Body of pancreas (tissue), 4 donors: ENCODE measurements at regions not wholly inside any gene's neighbourhood (a gene's known extent, or its start where the extent isn't known, plus 50 kb on each side); places are given as distances from the start of the nearest gene placed in this dataset.
A peak's percentile ranks its signal among the peaks of the same experiment; 100 is the strongest.
"Not testable (repeated sequence)": the region's sequence is repeated elsewhere in the genome, so short reads cannot be mapped to it uniquely, and the experiment has no call there.

Source experiments
- ATAC-seq: fragments of 150-250 bp; one replicate; pipeline ENCODE4 v1.9.1; 2016
- DNase-seq, 4 donors: peaks; one replicate each; pipeline ENCODE4 v3.0.0-alpha.2; 2019
- H3K27ac ChIP-seq, 4 donors: fragments of 200-600 bp; sonication (generic); 1 replicate in 3 of 4; 2 replicates in 1 of 4; pipeline versions ENCODE4 v1.5.1 to v1.6.1; 2016 to 2019; ENCODE audit warnings: mild to moderate bottlenecking in 1 of 4, mixed read lengths in 1 of 4, moderate library complexity in 1 of 4
- H3K27me3 ChIP-seq, 2 donors: fragments of 200-600 bp; sonication (generic); one replicate each; pipeline ENCODE4 v1.6.0; 2016; ENCODE audit warnings: mild to moderate bottlenecking in 1 of 2
- H3K36me3 ChIP-seq, 2 donors: fragments of 200-600 bp; sonication (generic); replicated peaks in 1 of 2; 2 replicates each; pipeline ENCODE4 v1.5.1; 2016; ENCODE audit warnings: low read depth in 2 of 2; ENCODE audit not compliant: insufficient read depth in 1 of 2
- H3K4me1 ChIP-seq: fragments of 200-600 bp; sonication (generic); one replicate; pipeline ENCODE4 v1.6.0; 2016
- H3K4me3 ChIP-seq, 2 donors: fragments of 200-600 bp; sonication (generic); 1 replicate in 1 of 2; 2 replicates in 1 of 2; pipeline ENCODE4 v1.5.1; 2016 to 2019
- H3K9me3 ChIP-seq, 3 donors: fragments of 200-600 bp; sonication (generic); 1 replicate in 2 of 3; 2 replicates in 1 of 3; pipeline ENCODE4 v1.5.1; 2016
- CTCF ChIP-seq, 7 experiments: fragments of 450-650 bp in 4 of 7; fragments of 200-600 bp in 3 of 7; sonication (generic) in 3 of 7; IDR thresholded peaks; one replicate each; pipeline ENCODE4 v1.5.1; 2016 to 2019; ENCODE audit warnings: antibody characterized with exemption in 7 of 7
- POLR2A ChIP-seq, 3 donors: fragments of 450-650 bp; IDR thresholded peaks; one replicate each; pipeline ENCODE4 v1.6.1; 2016; ENCODE audit warnings: antibody characterized with exemption in 3 of 3, mild to moderate bottlenecking in 2 of 3
- WGBS, 2 donors: methylation state at CpG; one replicate each; pipeline ENCODE4 v1.1.5; 2017; 5-methylcytosine and 5-hydroxymethylcytosine counted together
- intact Hi-C: fragments of 100-400 bp; cut with DNase I; formaldehyde crosslinking; loops from one replicate; pipeline ENCODE4 v1.15.1; 2023

- Histone ChIP-seq H3K36me3 (no peaks in the 10 kb centered on the region), H3K27me3 (no peaks in the 10 kb centered on the region), H3K4me3 (no peak overlapping the region), H3K9me3 (no peaks in the 10 kb centered on the region), H3K4me1 (peaks cover 26% of the 10 kb centered on the region), H3K27ac (peak overlapping the region in 2 of 4 donors; percentile 21 to 23)
- TF ChIP-seq CTCF (IDR thresholded peaks at IDR 0.05) (no peak), POLR2A (IDR thresholded peaks at IDR 0.05) (no peak)
- peak; percentile 60 for ATAC-seq
- WGBS, 2 donors, result 18 to 28% methylated on average over 3 of the region's 3 CpGs
- intact Hi-C loops, result no loop called here
- peak in 1 of 4 donors; percentile 21 for DNase-seq
These were observed 457.2 kb upstream of the RUNX1 start for GRCh38 chr21:35506352-35506751.

DNA sequence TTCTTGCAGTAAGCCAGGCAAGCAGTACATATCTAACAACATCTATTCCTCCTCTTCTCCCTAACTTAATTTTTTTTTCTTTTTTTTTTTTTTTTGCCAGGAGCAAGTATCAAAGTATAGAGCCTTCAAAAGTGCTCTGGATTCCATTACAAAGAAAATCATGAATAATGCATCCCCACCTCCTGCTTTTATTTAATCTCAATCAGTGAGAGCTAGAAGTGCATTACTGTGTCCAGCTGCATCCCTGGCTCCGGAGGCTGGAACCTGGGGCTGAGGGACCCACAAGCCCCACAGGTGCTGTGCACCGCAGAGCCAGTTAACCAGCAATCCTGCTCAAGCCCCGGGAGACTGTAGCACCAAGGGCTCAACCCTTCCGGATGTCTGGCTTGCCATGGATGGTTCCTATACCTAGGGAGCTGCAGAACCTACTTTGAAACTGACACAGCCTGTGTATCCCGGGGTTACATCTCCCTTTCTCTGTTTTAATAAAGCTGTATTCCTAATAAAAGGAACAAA, 455.9 kb upstream of the RUNX1 start:
- 87 to 89% methylated on average over 5 of the region's 5 CpGs for WGBS, 2 donors
- intact Hi-C loops, result no loop called here
- Histone ChIP-seq H3K27me3 (no peaks in the 10 kb centered on the region), H3K4me1 (peaks cover 26% of the 10 kb centered on the region), H3K9me3 (no peaks in the 10 kb centered on the region), H3K36me3 (no peaks in the 10 kb centered on the region), H3K4me3 (no peak overlapping the region), H3K27ac (no peak overlapping the region)
- no peak for DNase-seq
- no peak for TF ChIP-seq POLR2A (IDR thresholded peaks at IDR 0.05)
- TF ChIP-seq CTCF (IDR thresholded peaks at IDR 0.05), result no peak
- ATAC-seq, result no peak

DNA sequence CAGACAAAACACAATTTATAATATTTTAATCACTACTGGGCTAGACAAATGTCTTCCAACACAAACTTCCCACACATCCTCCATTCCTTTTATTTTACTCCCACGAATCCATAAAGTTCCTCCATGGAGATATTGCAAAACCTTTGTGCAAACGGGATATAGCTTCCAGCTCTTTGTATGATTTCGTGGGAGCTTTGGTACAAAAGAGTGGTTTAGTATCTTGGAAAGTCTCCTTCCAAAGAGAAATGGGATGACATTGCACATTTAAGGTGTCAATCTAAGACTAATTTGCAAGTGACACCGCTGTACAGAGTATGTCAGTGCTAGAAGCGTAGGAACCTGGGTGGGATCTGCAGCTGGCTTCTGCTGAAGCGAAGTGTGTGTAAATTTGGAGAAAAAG, 455.2 kb upstream of the RUNX1 start:
- Histone ChIP-seq H3K36me3 (no peaks in the 10 kb centered on the region), H3K27ac (no peak overlapping the region), H3K4me1 (peaks cover 26% of the 10 kb centered on the region), H3K4me3 (no peak overlapping the region), H3K27me3 (no peaks in the 10 kb centered on the region), H3K9me3 (no peaks in the 10 kb centered on the region)
- intact Hi-C loops, result no loop called here
- no peak for ATAC-seq
- DNase-seq, result no peak
- TF ChIP-seq CTCF (IDR thresholded peaks at IDR 0.05) (no peak), POLR2A (IDR thresholded peaks at IDR 0.05) (no peak)
- 43 to 57% methylated on average over 6 of the region's 6 CpGs for WGBS, 2 donors

- Histone ChIP-seq H3K36me3 (no peaks in the 10 kb centered on the region), H3K4me1 (peaks cover 24% of the 10 kb centered on the region), H3K27ac (no peak overlapping the region), H3K9me3 (no peaks in the 10 kb centered on the region), H3K27me3 (no peaks in the 10 kb centered on the region), H3K4me3 (no peak overlapping the region)
- DNase-seq (peak in 1 of 4 donors; percentile 31), ATAC-seq (no peak)
- WGBS, 2 donors, result 46 to 67% methylated on average over 5 of the region's 5 CpGs
- TF ChIP-seq POLR2A (IDR thresholded peaks at IDR 0.05) (no peak), CTCF (IDR thresholded peaks at IDR 0.05) (no peak)
- intact Hi-C loops, result no loop called here
These were observed 454.6 kb upstream of the RUNX1 start for GRCh38 chr21:35503671-35504070.

DNA sequence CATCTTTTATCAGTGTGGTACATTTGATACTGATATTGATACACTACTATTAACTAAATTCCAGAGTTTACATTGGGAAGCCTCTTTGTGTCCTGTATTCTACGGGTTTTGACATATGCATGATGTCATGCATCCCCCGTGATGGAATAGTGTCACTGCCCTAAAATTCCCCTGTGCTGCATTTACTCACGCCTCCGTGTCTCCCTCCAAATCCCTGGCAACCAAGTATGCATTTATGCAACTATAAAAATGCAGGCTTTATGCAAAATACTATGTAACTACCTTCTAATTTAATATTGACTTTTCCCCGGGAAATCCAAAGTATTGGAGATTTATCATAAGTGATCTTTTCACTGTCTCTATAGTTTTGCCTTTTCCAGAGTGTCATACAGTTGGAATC, 453.7 kb upstream of the RUNX1 start:
- intact Hi-C loops, result no loop called here
- H3K27ac ChIP-seq, result no peak overlapping the region
- H3K4me1 ChIP-seq, result peaks cover 19% of the 10 kb centered on the region
- 62 to 67% methylated on average over 5 of the region's 5 CpGs for WGBS, 2 donors
- H3K4me3 ChIP-seq, result no peak overlapping the region
- no peaks in the 10 kb centered on the region for H3K27me3 ChIP-seq
- TF ChIP-seq POLR2A (IDR thresholded peaks at IDR 0.05) (no peak), CTCF (IDR thresholded peaks at IDR 0.05) (no peak)
- no peak for ATAC-seq
- DNase-seq, result no peak
- H3K9me3 ChIP-seq, result no peaks in the 10 kb centered on the region
- no peaks in the 10 kb centered on the region for H3K36me3 ChIP-seq

GRCh38 chr21:35497522-35497921, 448.4 kb upstream of the RUNX1 start:
- 63 to 100% methylated on average over 1 to 2 of the region's 7 CpGs for WGBS, 2 donors
- H3K36me3 ChIP-seq, DNase-seq, H3K27me3 ChIP-seq, ATAC-seq, intact Hi-C loops, H3K9me3 ChIP-seq, H3K4me3 ChIP-seq, H3K27ac ChIP-seq, H3K4me1 ChIP-seq: not testable (repeated sequence)
